ENCODE measurements at regions not wholly inside any gene's neighbourhood (a gene's known extent, or its start where the extent isn't known, plus 50 kb on each side); places are given as distances from the start of the nearest gene placed in this dataset.

DNA sequence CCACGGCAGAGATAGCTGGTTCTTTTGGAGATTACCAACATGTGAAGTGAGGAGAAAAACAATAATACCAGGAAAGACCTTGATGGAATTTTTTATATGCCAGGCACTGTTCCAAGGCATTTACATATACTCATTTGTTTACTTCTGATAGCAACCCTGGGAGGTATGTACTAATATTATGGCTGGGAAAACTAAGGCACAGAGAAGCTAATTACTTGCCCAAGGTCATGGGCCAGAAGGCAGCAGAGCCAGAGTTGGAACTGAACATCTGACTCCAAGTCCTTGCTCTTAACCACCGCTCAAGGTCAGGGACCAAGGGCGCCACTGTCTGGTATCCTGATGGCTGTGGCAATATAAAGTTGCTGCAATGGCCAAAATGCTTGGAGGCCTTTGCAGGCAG lies 97.0 kb upstream of the KCNG1 start:
- TF ChIP-seq ISL1 (CRISPR knock-in tag; IDR thresholded peaks at IDR 0.05) (no peak), PPARA (CRISPR knock-in tag; IDR thresholded peaks at IDR 0.05; ENCODE audit: borderline replicate concordance) (no peak), ZNF8 (CRISPR knock-in tag; IDR thresholded peaks at IDR 0.05) (no peak), ESRRG (CRISPR knock-in tag; IDR thresholded peaks at IDR 0.05) (no peak), ZNF70 (CRISPR knock-in tag; IDR thresholded peaks at IDR 0.05) (no peak), RARB (CRISPR knock-in tag; IDR thresholded peaks at IDR 0.05) (no peak), ZFP30 (CRISPR knock-in tag; IDR thresholded peaks at IDR 0.05) (no peak), ARNTL (CRISPR knock-in tag; IDR thresholded peaks at IDR 0.05; ENCODE audit: borderline replicate concordance, low read depth) (no peak), ZFP3 (CRISPR knock-in tag; IDR thresholded peaks at IDR 0.05) (no peak), CREB5 (CRISPR knock-in tag; IDR thresholded peaks at IDR 0.05; ENCODE audit: low read depth) (no peak), POU6F1 (CRISPR knock-in tag; IDR thresholded peaks at IDR 0.05; ENCODE audit: borderline replicate concordance, low read depth) (no peak), GLIS3 (CRISPR knock-in tag; IDR thresholded peaks at IDR 0.05) (no peak)
- TF ChIP-seq, protein P1, sequence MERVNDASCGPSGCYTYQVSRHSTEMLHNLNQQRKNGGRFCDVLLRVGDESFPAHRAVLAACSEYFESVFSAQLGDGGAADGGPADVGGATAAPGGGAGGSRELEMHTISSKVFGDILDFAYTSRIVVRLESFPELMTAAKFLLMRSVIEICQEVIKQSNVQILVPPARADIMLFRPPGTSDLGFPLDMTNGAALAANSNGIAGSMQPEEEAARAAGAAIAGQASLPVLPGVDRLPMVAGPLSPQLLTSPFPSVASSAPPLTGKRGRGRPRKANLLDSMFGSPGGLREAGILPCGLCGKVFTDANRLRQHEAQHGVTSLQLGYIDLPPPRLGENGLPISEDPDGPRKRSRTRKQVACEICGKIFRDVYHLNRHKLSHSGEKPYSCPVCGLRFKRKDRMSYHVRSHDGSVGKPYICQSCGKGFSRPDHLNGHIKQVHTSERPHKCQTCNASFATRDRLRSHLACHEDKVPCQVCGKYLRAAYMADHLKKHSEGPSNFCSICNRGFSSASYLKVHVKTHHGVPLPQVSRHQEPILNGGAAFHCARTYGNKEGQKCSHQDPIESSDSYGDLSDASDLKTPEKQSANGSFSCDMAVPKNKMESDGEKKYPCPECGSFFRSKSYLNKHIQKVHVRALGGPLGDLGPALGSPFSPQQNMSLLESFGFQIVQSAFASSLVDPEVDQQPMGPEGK (CRISPR knock-in tag; IDR thresholded peaks at IDR 0.05; ENCODE audit: borderline replicate concordance) = no peak
- TF ChIP-seq, protein P2, sequence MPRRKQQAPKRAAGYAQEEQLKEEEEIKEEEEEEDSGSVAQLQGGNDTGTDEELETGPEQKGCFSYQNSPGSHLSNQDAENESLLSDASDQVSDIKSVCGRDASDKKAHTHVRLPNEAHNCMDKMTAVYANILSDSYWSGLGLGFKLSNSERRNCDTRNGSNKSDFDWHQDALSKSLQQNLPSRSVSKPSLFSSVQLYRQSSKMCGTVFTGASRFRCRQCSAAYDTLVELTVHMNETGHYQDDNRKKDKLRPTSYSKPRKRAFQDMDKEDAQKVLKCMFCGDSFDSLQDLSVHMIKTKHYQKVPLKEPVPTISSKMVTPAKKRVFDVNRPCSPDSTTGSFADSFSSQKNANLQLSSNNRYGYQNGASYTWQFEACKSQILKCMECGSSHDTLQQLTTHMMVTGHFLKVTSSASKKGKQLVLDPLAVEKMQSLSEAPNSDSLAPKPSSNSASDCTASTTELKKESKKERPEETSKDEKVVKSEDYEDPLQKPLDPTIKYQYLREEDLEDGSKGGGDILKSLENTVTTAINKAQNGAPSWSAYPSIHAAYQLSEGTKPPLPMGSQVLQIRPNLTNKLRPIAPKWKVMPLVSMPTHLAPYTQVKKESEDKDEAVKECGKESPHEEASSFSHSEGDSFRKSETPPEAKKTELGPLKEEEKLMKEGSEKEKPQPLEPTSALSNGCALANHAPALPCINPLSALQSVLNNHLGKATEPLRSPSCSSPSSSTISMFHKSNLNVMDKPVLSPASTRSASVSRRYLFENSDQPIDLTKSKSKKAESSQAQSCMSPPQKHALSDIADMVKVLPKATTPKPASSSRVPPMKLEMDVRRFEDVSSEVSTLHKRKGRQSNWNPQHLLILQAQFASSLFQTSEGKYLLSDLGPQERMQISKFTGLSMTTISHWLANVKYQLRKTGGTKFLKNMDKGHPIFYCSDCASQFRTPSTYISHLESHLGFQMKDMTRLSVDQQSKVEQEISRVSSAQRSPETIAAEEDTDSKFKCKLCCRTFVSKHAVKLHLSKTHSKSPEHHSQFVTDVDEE (CRISPR knock-in tag; IDR thresholded peaks at IDR 0.05) = no peak

Measured in SK-N-SH treated with all-trans-retinoic acid at 6 μM for 48 hours (cell line).